GM18861 (cell line): ENCODE measurements at regions not wholly inside any gene's neighbourhood (a gene's known extent, or its start where the extent isn't known, plus 50 kb on each side); places are given as distances from the start of the nearest gene placed in this dataset.
"Not testable (repeated sequence)": the region's sequence is repeated elsewhere in the genome, so short reads cannot be mapped to it uniquely, and the experiment has no call there.

Experiments
- ATAC-seq: cut with Tn5 transposase; IDR thresholded peaks from one replicate; pipeline ENCODE4 v1.9.1; 2021; ENCODE audit not compliant: unreplicated experiment

GRCh38 chr3:103564116-103564515 lies 1129.3 kb downstream of the ZPLD1 start:
- ATAC-seq: not testable (repeated sequence)

DNA sequence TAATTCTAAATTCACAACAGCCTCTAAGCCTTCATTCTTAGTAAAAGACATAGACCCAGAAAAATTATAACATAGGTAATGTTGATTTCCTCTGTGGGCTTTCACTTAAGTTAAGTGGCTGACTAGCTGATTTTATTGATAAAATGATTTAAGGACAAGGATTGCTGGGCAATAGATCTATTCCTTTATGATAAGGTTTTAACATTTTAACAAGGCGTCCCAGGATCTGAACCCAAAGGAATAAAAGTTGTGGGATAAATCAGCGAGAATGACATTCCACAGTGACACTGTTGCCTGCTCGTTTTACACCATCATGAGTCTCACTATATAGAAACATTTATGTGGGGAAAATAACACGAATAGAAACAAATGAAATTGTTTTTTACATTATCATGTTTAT lies 1151.0 kb downstream of the ZPLD1 start:
- no peak for ATAC-seq

DNA sequence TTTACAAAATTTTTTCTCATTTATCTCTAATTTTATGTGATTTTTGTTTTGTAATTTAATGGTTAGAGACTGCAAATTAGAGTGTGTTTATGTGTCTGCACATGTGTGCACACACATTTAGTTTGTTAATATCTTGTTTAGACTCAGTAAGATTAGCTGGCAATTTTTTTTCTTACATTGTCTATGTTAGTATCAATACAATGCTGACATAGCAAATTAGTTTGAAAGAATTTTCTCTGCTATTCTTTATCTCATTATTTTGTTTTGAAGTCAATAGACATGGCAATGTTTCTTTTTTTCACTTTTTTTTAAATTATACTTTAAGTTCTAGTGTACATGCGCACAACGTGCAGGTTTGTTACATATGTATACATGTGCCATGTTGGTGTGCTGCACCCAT lies 1155.0 kb downstream of the ZPLD1 start:
- ATAC-seq: no peak

DNA sequence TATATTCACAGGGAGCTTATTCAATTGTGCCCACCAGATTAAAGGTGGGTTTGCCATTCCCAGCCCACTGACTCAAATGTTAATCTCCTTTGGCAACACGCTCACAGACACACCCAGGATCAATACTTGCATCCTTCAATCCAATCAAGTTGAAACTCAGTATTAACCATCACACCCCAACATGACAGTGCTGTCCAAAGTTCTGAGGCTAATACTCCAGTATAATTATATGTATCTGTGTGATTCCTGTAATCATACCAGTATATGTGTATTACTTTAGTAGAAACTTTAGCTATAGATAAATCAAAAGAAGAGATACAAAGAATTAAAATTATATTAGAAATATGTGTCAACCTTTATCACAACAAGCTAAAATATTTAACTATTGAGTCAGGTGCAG lies 1166.0 kb downstream of the ZPLD1 start:
- no peak for ATAC-seq

DNA sequence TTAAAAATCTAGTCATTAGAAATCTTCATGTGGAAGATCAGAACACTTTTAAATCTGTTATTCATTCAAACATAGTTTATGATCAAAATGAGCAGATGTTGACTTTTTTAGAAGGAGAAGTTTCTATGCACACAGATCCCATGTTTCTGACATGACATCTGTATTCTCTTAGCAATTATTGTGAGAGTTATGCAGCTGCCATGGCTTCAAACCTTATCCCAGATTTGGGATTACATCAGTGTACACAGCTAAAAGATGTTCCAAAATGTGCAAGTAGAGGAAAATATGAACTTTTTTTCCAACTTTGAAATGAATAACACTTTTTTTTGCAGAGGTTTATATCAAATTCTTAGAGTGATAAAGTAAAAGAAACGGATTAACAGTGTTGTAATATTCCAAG lies 1166.9 kb downstream of the ZPLD1 start:
- ATAC-seq: no peak

DNA sequence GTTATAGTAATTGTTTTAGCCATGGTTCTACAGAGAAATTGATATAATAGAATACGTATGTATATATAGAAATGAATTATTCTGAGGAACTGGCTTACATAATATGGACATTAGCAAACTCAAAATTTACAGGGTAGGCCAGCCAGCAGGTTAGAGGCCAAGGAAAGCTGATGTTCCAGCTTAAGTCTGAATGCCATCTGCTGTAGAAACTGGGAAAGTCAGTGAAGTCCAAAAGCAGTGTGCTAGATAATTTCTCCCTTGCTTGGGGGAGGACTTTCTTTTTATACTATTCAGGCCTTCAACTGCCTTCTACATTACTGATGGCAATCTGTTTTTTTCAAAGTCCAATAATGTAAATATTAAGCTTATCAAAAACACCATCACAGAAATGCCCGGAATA lies 1174.7 kb downstream of the ZPLD1 start:
- no peak for ATAC-seq

- no peak for ATAC-seq
Measured at GRCh38 chr3:103613397-103614156, 1178.8 kb downstream of the ZPLD1 start.

DNA sequence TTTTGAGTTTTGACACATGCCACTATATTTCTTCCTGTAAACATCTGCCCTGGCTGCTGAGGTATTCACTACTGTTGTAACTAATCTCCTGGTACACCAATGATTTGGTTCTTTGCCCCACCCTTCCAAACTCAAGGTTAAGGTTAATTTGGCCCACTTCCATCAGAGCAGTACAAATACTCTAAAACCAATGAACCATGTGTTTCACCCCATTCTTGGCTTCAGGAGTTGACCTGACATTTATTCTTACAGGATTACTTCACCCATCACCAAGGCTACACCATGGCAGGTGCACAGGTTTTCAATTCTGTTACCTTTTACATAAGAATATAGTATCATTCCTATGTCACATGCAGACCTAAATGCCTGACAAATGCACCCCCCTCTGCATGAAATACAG lies 1179.9 kb downstream of the ZPLD1 start:
- ATAC-seq: no peak

DNA sequence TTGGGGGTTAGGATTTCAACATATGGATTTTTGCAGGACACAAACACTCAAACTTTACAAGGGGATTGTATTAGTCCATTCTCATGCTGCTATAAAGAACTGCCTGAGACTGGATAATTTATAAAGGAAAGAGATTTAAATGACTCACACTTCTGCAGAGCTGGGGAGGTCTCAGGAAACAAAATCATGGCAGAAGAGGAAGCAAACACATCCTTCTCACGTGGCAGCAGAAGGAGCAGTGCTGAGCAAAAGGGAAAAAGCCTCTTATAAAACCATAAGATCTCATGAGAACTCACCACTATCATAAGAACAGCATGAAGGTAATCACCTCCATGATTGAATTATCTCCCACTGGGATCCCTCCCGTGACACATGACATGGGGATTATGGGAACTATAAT lies 1183.1 kb downstream of the ZPLD1 start:
- no peak for ATAC-seq

DNA sequence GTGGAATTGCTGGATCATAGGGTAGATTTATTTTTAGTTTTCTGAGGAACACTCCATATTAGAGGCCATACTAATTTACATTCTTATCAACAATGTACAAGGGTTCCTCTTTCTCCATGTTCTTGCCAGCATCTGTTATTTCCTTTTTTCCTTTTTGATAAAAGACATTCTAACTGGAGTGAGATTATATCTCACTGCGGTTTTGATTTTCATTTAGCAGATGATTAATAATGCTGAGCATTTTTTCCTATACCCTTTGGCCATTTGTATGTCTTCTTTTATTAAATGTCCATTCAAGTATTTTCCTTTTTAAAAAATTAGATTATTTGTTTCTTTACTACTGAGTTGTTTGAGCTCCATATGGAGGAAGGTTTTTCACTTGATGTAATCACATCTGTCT lies 1189.5 kb downstream of the ZPLD1 start:
- no peak for ATAC-seq

DNA sequence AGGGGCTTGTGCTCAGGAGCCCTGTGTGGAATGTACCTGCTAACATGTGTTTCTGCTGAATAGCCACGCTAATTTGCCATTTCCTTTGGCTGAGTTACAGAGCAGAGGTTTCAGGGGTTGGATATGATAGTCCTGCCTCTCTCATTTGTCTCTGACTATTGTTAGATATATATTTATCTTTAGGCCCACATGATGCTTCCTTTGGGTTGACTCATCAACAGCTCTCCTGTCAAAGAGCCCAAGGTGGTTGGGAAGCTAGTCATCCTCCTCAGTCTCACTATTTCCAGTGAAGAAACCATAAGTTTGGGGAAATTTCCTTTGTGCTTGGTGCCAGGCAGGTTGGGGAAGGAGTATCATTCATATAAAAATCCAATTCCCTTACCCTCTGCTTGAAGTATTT lies 1194.6 kb downstream of the ZPLD1 start:
- no peak for ATAC-seq

GRCh38 chr3:103644450-103644849 lies 1209.6 kb downstream of the ZPLD1 start:
- no peak for ATAC-seq

DNA sequence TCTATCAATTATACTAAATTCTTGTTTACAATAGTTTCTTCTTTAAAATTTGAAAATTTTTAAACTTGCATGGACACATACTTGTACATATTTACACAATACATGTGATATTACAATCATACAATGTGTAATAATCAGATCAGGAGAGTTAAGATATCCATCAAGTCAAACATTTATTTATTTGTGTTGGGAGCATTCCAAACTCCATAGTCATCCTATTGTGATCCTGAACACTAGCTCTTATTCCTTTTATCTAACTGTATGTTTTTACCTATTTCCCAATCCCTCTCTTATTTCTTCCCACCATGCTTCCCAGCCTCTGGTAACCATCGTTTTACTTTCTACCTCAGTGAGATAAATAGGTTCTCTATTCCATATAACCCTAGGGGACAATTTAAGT lies 1219.2 kb downstream of the ZPLD1 start:
- no peak for ATAC-seq

DNA sequence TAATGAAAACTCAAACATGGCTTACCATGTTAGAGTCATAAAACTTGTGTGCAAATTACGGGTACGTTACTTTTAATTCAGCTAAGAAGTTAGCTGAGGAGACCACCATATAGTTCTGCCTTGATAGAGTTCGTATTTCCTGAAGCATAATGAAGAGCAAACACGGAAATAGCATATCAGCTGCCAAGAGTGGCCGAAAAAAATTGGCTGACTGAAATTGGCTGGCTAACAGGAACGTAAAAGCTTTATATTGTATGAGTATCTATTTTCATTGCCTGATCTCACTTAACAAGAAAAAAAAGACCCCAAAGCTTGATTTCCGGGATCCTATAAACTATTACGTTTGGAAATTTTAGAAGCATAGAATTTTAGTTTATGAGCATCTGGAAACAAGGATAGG lies 1222.9 kb downstream of the ZPLD1 start:
- no peak for ATAC-seq

DNA sequence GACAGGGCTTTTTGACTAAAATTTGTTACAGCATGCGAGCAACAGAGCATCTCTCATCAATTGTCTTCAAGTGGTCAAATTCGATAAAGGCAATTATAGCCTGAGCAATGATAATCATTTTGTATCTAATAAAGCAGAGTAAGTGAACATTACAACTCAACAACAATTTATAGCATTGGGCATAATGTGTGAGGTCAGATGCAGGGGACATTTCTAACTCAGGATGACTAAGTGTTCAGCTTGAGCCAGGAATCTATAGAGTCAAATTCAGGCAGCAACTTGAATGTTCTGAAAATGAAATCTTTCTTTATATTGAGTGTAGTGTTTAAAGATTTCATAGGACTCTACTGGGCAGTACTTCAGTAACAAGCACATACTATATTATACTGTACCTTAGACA lies 1226.0 kb downstream of the ZPLD1 start:
- ATAC-seq: no peak

GRCh38 chr3:103662591-103662990 lies 1227.8 kb downstream of the ZPLD1 start:
- no peak for ATAC-seq

- no peak for ATAC-seq
Measured at GRCh38 chr3:103672346-103672745, 1237.5 kb downstream of the ZPLD1 start.

DNA sequence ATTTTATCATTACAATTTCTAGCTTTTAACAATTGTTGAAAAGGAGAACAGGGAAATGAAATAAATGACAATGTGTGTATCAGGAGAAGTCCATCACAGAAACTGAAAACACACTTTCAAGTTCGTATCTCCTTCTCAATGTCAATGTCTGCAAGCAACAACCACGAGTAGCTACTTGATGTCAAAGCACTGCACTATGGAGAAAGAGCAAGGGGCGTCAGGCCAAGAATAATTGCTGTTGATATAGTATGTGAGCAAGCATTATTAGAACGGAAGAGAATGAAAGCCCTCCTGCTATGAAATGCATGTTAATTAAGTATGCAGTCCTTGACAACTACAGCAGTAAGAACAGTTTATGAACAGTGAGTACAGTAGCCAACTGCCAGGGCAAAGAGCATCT lies 1250.1 kb downstream of the ZPLD1 start:
- no peak for ATAC-seq

DNA sequence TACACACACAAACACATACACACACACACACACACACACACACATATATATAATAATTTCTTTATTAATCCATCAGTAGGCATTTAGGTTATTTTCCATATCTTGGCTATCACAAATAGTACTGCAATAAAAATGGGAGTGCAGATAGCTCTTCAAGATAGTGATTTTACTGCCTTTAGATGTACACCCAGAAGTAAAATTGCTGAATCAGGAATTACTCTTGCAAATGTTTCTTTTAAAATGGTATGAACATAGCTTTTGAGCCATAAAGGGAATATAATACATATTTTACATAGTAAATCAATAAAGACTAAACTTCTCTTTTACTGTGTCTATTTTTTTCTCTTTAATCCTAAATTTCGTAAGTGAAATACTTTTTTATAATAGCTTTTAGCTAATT lies 1251.1 kb downstream of the ZPLD1 start:
- ATAC-seq: no peak

GRCh38 chr3:103690536-103690935 lies 1255.7 kb downstream of the ZPLD1 start:
- no peak for ATAC-seq

DNA sequence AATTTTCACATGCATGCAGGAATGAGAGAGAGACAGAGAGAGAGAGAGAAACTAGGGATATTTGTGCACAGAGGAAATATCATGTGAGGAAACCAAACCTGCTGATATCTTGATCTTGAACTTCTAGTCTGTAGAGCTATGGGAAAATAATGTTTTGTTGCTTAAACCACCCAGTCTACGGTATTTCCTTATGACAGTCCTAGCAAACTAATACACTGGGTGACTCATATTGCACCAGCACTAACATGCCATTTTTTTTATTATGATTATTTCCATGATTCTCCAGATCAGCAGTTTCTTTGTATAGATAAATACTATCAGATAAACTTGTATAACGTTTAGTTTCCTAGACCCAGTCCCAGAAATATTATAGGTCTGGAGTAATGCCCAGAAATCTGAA lies 1259.0 kb downstream of the ZPLD1 start:
- no peak for ATAC-seq

- no peak for ATAC-seq
Measured at GRCh38 chr3:103698646-103699045, 1263.8 kb downstream of the ZPLD1 start.

DNA sequence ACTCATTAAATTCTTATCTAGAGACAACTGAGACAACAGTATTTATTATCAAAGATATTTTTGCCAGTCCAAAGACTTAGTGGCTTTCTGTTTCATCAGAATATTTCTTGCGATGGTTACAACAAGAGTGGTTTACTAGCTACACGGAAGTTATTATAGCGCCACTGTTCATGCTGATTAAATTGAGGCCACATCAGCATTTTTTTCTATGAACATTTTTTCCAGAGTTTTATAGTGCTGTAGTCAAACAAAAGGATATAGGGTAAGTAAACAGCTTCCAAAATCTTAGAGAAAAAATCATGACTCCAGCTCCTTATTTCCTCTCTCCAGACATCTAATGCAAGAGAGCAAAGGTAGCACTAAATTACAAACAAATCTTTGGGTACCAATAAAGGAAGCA lies 1264.4 kb downstream of the ZPLD1 start:
- ATAC-seq: no peak
